Liver (tissue), 8 donors: ENCODE measurements at regions not wholly inside any gene's neighbourhood (a gene's known extent, or its start where the extent isn't known, plus 50 kb on each side); places are given as distances from the start of the nearest gene placed in this dataset.

Experiments
- DNase-seq: peaks from one replicate; pipeline ENCODE4 v3.0.0-alpha.2; 2017; ENCODE audit warnings: low spot score
- H3K27ac ChIP-seq, 2 donors: one replicate each; pipeline ENCODE4 v1.7.0; 2013; ENCODE audit warnings: inconsistent platforms in 2 of 2, low read length in 2 of 2, control low read depth in 1 of 2, low read depth in 1 of 2, mild to moderate bottlenecking in 1 of 2
- H3K27me3 ChIP-seq, 4 donors: one replicate each; pipeline versions ENCODE4 v1.6.1 to v1.7.0; 2013; ENCODE audit warnings: low read length in 3 of 4, inconsistent platforms in 1 of 4, mild to moderate bottlenecking in 1 of 4, moderate library complexity in 1 of 4; ENCODE audit not compliant: control insufficient read depth in 4 of 4, insufficient read depth in 4 of 4
- H3K36me3 ChIP-seq, 4 donors: one replicate each; pipeline versions ENCODE4 v1.6.1 to v1.7.0; 2013; ENCODE audit warnings: low read length in 3 of 4, mild to moderate bottlenecking in 3 of 4, low read depth in 1 of 4, moderate library complexity in 1 of 4; ENCODE audit not compliant: control insufficient read depth in 4 of 4, insufficient read depth in 3 of 4
- H3K4me1 ChIP-seq, 4 donors: one replicate each; pipeline versions ENCODE4 v1.6.1 to v1.7.0; 2013; ENCODE audit warnings: low read length in 3 of 4, mild to moderate bottlenecking in 3 of 4, moderate library complexity in 1 of 4; ENCODE audit not compliant: control insufficient read depth in 4 of 4, insufficient read depth in 4 of 4
- H3K4me3 ChIP-seq, 3 donors: one replicate each; pipeline versions ENCODE4 v1.6.1 to v1.7.0; 2013; ENCODE audit warnings: low read length in 3 of 3, control low read depth in 1 of 3, low read depth in 1 of 3, mild to moderate bottlenecking in 1 of 3
- H3K9ac ChIP-seq, 2 donors: one replicate each; pipeline ENCODE4 v1.7.0; 2013; ENCODE audit warnings: low read length in 2 of 2, mild to moderate bottlenecking in 2 of 2, moderate library complexity in 2 of 2, control low read depth in 1 of 2, low read depth in 1 of 2
- H3K9me3 ChIP-seq, 4 donors: one replicate each; pipeline versions ENCODE4 v1.6.1 to v1.7.0; 2013; ENCODE audit warnings: low read length in 3 of 4; ENCODE audit not compliant: control insufficient read depth in 4 of 4
- ATF3 ChIP-seq: IDR thresholded peaks from 2 replicates; pipeline ENCODE4 v1.6.1; 2016; ENCODE audit warnings: antibody characterized with exemption
- CTCF ChIP-seq: fragments of 150-350 bp; IDR thresholded peaks from 2 replicates; pipeline ENCODE4 v1.5.1; 2017; ENCODE audit warnings: improper control_type of control experiment, low read depth, low read length; ENCODE audit not compliant: missing input control
- EGR1 ChIP-seq, 2 donors: IDR thresholded peaks; 2 replicates each; pipeline ENCODE4 v1.6.1; 2016 to 2018; ENCODE audit warnings: antibody characterized with exemption in 2 of 2, low read depth in 2 of 2
- FOXA1 ChIP-seq: IDR thresholded peaks from 2 replicates; pipeline ENCODE4 v1.6.1; 2016; ENCODE audit warnings: antibody characterized with exemption
- GABPA ChIP-seq, 2 donors: IDR thresholded peaks in 1 of 2; conservative IDR thresholded peaks in 1 of 2; 2 replicates each; pipeline ENCODE4 v1.6.1; 2016; ENCODE audit warnings: antibody characterized with exemption in 2 of 2, mild to moderate bottlenecking in 1 of 2, moderate library complexity in 1 of 2
- HNF4A ChIP-seq, 2 donors: conservative IDR thresholded peaks; 2 replicates each; pipeline ENCODE4 v1.6.1; 2016; ENCODE audit warnings: antibody characterized with exemption in 2 of 2, mild to moderate bottlenecking in 2 of 2
- HNF4G ChIP-seq: IDR thresholded peaks from 2 replicates; pipeline ENCODE4 v1.6.1; 2016; ENCODE audit warnings: antibody characterized with exemption
- JUND ChIP-seq, 2 donors: IDR thresholded peaks; 2 replicates each; pipeline ENCODE4 v1.6.1; 2016; ENCODE audit warnings: antibody characterized with exemption in 2 of 2
- MAX ChIP-seq: IDR thresholded peaks from 2 replicates; pipeline ENCODE4 v1.6.1; 2016; ENCODE audit warnings: antibody characterized with exemption
- NR2F2 ChIP-seq: IDR thresholded peaks from 2 replicates; pipeline ENCODE4 v1.6.1; 2016; ENCODE audit warnings: antibody characterized with exemption
- RAD21 ChIP-seq, 2 donors: IDR thresholded peaks; 2 replicates each; pipeline ENCODE4 v1.6.1; 2016; ENCODE audit warnings: antibody characterized with exemption in 2 of 2, mild to moderate bottlenecking in 2 of 2
- REST ChIP-seq: IDR thresholded peaks from 2 replicates; pipeline ENCODE4 v1.6.1; 2016; ENCODE audit warnings: antibody characterized with exemption, mild to moderate bottlenecking
- RXRA ChIP-seq, 2 donors: IDR thresholded peaks; 2 replicates each; pipeline ENCODE4 v1.6.1; 2017 to 2018; ENCODE audit warnings: antibody characterized with exemption in 2 of 2, mild to moderate bottlenecking in 1 of 2
- SP1 ChIP-seq: IDR thresholded peaks from 2 replicates; pipeline ENCODE4 v1.6.1; 2018; ENCODE audit warnings: antibody characterized with exemption, mild to moderate bottlenecking
- TAF1 ChIP-seq: conservative IDR thresholded peaks from 2 replicates; pipeline ENCODE4 v1.6.1; 2016; ENCODE audit warnings: antibody characterized with exemption, mild to moderate bottlenecking
- YY1 ChIP-seq: IDR thresholded peaks from 2 replicates; pipeline ENCODE4 v1.6.1; 2016; ENCODE audit warnings: antibody characterized with exemption, mild to moderate bottlenecking
- ZBTB33 ChIP-seq: IDR thresholded peaks from 2 replicates; pipeline ENCODE4 v1.6.1; 2016; ENCODE audit warnings: antibody characterized with exemption
- WGBS: extraction: QIAGEN DNeasy Blood & Tissue Kit; methylation state at CpG from one replicate; pipeline ENCODE4 v1.1.7; 2013; 5-methylcytosine and 5-hydroxymethylcytosine counted together
- donor health status: healthy.
- donor health status: healthy.
- donor health status: healthy.
- donor health status: healthy.
- donor health status: healthy.

GRCh38 chr1:199716729-199717128, 310.8 kb upstream of the NR5A2 start:
- Histone ChIP-seq H3K4me1 (no peaks in the 10 kb centered on the region), H3K36me3 (no peaks in the 10 kb centered on the region), H3K9me3 (no peaks in the 10 kb centered on the region), H3K27ac (no peak overlapping the region), H3K9ac (no peak overlapping the region), H3K27me3 (no peaks in the 10 kb centered on the region), H3K4me3 (no peak overlapping the region)
- 86% methylated on average over 1 of the region's 1 CpG for WGBS
- no peak for DNase-seq
- TF ChIP-seq HNF4A (conservative IDR thresholded peaks at IDR 0.05) (no peak), RXRA (IDR thresholded peaks at IDR 0.05) (no peak), NR2F2 (no peak), REST (no peak), JUND (IDR thresholded peaks at IDR 0.05) (no peak), SP1 (no peak), RAD21 (IDR thresholded peaks at IDR 0.05) (no peak), GABPA (IDR thresholded peaks at IDR 0.05 in 1 of 2, conservative IDR thresholded peaks at IDR 0.05 in 1 of 2) (no peak), HNF4G (no peak), ATF3 (no peak)

GRCh38 chr1:199719156-199719842, 308.2 kb upstream of the NR5A2 start:
- H3K4me1 ChIP-seq, result no peaks in the 10 kb centered on the region
- no peak overlapping the region for H3K4me3 ChIP-seq
- no peak for TF ChIP-seq RAD21 (IDR thresholded peaks at IDR 0.05)
- TF ChIP-seq GABPA (IDR thresholded peaks at IDR 0.05 in 1 of 2, conservative IDR thresholded peaks at IDR 0.05 in 1 of 2), result no peak
- TF ChIP-seq HNF4G, result no peak
- TF ChIP-seq TAF1, result no peak
- TF ChIP-seq NR2F2, result no peak
- no peak for TF ChIP-seq FOXA1
- TF ChIP-seq ZBTB33, result no peak
- no peak for TF ChIP-seq ATF3
- no peak for TF ChIP-seq YY1
- TF ChIP-seq MAX, result no peak
- no peak for TF ChIP-seq REST
- TF ChIP-seq EGR1 (IDR thresholded peaks at IDR 0.05; ENCODE audit: low read depth in 2 of 2), result no peak
- no peak for TF ChIP-seq CTCF
- no peak for TF ChIP-seq RXRA (IDR thresholded peaks at IDR 0.05)
- TF ChIP-seq JUND (IDR thresholded peaks at IDR 0.05), result no peak
- no peak for TF ChIP-seq SP1
- TF ChIP-seq HNF4A (conservative IDR thresholded peaks at IDR 0.05), result no peak
- no peaks in the 10 kb centered on the region for H3K36me3 ChIP-seq
- H3K9ac ChIP-seq, result no peak overlapping the region
- no peak for DNase-seq
- H3K9me3 ChIP-seq, result no peaks in the 10 kb centered on the region
- no peak overlapping the region for H3K27ac ChIP-seq
- H3K27me3 ChIP-seq, result no peaks in the 10 kb centered on the region
- 72% methylated on average over 3 of the region's 3 CpGs for WGBS
